ENCODE measurements at regions not wholly inside any gene's neighbourhood (a gene's known extent, or its start where the extent isn't known, plus 50 kb on each side); places are given as distances from the start of the nearest gene placed in this dataset.

GRCh38 chr2:239552213-239552926 lies 151.6 kb upstream of the HDAC4 start:
- Histone ChIP-seq H3K9me3 (ENCODE audit: control insufficient read depth in 4 of 4, low read length in 3 of 4) (no peaks in the 10 kb centered on the region), H3K36me3 (ENCODE audit: control insufficient read depth in 4 of 4, insufficient read depth in 3 of 4, low read depth in 1 of 4, low read length in 3 of 4) (no peaks in the 10 kb centered on the region), H3K27ac (ENCODE audit: low read depth in 1 of 2, low read length in 2 of 2) (no peak overlapping the region), H3K4me3 (ENCODE audit: low read depth in 1 of 3, low read length in 3 of 3) (no peak overlapping the region), H3K27me3 (ENCODE audit: control insufficient read depth in 4 of 4, insufficient read depth in 4 of 4, low read length in 3 of 4) (no peaks in the 10 kb centered on the region), H3K9ac (ENCODE audit: low read depth in 1 of 2, low read length in 2 of 2) (no peak overlapping the region), H3K4me1 (ENCODE audit: control insufficient read depth in 4 of 4, insufficient read depth in 4 of 4, low read length in 3 of 4) (no peaks in the 10 kb centered on the region)
- TF ChIP-seq MAX (IDR thresholded peaks at IDR 0.05) (no peak), SP1 (IDR thresholded peaks at IDR 0.05) (no peak), EGR1 (IDR thresholded peaks at IDR 0.05; ENCODE audit: low read depth in 2 of 2) (no peak), RXRA (IDR thresholded peaks at IDR 0.05) (no peak), RAD21 (IDR thresholded peaks at IDR 0.05) (no peak), FOXA2 (IDR thresholded peaks at IDR 0.05) (no peak), NR2F2 (IDR thresholded peaks at IDR 0.05) (no peak), HNF4G (IDR thresholded peaks at IDR 0.05) (no peak), TAF1 (conservative IDR thresholded peaks at IDR 0.05) (no peak), ZBTB33 (IDR thresholded peaks at IDR 0.05) (no peak), HNF4A (conservative IDR thresholded peaks at IDR 0.05) (no peak), REST (IDR thresholded peaks at IDR 0.05) (no peak), GABPA (IDR thresholded peaks at IDR 0.05 in 1 of 2, conservative IDR thresholded peaks at IDR 0.05 in 1 of 2) (no peak), YY1 (IDR thresholded peaks at IDR 0.05) (no peak), CTCF (IDR thresholded peaks at IDR 0.05; ENCODE audit: low read depth, low read length, missing input control) (no peak), FOXA1 (IDR thresholded peaks at IDR 0.05) (no peak), ATF3 (IDR thresholded peaks at IDR 0.05) (no peak), JUND (IDR thresholded peaks at IDR 0.05) (no peak)
- DNase-seq (ENCODE audit: low spot score) = no peak
- 83% methylated on average over 16 of the region's 16 CpGs for WGBS

All from liver (tissue), 8 donors.